NT2/D1 (cell line): ENCODE measurements at regions not wholly inside any gene's neighbourhood (a gene's known extent, or its start where the extent isn't known, plus 50 kb on each side); places are given as distances from the start of the nearest gene placed in this dataset.

Experiments used
- DNase-seq: peaks from one replicate; pipeline ENCODE4 v3.0.0-alpha.2; 2011; ENCODE audit warnings: low read depth, low spot score
- H3K27me3 ChIP-seq: 2 replicates; pipeline ENCODE4 v1.6.0; 2011; ENCODE audit warnings: mild to moderate bottlenecking; ENCODE audit not compliant: insufficient read length, insufficient read depth
- H3K36me3 ChIP-seq: 2 replicates; pipeline ENCODE4 v1.6.1; 2011; ENCODE audit warnings: mild to moderate bottlenecking, low read length, mixed read lengths; ENCODE audit not compliant: insufficient read depth, insufficient read length
- H3K4me1 ChIP-seq: 2 replicates; pipeline ENCODE4 v1.5.1; 2011; ENCODE audit not compliant: insufficient read depth, insufficient read length
- H3K4me3 ChIP-seq: 2 replicates; pipeline ENCODE4 v1.5.1; 2011; ENCODE audit warnings: low read depth; ENCODE audit not compliant: insufficient read length
- H3K9ac ChIP-seq: 2 replicates; pipeline ENCODE4 v1.6.0; 2011; ENCODE audit warnings: low read depth; ENCODE audit not compliant: insufficient read length
- H3K9me3 ChIP-seq: 2 replicates; pipeline ENCODE4 v1.5.1; 2011; ENCODE audit warnings: mild to moderate bottlenecking, low read length; ENCODE audit not compliant: insufficient read depth
- SUZ12 ChIP-seq: IDR thresholded peaks from 2 replicates; pipeline ENCODE4 v1.6.1; 2011; ENCODE audit not compliant: insufficient read length, insufficient read depth; ENCODE audit errors: extremely low read depth
- YY1 ChIP-seq: IDR thresholded peaks from 2 replicates; pipeline ENCODE4 v1.6.1; 2011; ENCODE audit not compliant: insufficient read length, insufficient read depth
- ZNF274 ChIP-seq: IDR thresholded peaks from 2 replicates; pipeline ENCODE4 v1.6.1; 2011; ENCODE audit warnings: mild to moderate bottlenecking, low read depth, low read length

DNA sequence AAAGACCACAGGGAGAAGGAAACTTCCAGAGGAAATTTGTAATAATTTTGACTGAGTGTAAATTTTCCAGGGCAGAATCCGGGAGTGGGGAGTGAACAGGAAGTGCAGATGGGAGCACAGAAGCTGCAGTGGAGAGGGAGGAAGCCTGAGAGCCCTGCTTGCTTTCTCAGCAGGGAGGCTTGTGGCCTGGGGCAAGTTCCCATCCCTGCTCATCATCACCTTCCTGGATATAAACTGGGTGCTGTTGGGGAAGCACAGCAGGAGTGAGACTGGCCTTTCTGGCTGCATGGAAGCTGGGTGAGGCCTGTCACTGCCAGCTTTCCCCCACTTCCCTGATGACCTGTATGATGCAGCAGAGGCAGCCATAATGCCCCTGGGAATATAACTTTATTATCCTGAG, 532.9 kb downstream of the SLITRK6 start:
- Histone ChIP-seq H3K36me3 (no peaks in the 10 kb centered on the region), H3K4me1 (no peaks in the 10 kb centered on the region), H3K4me3 (no peak overlapping the region), H3K9me3 (no peaks in the 10 kb centered on the region), H3K27me3 (no peaks in the 10 kb centered on the region), H3K9ac (no peak overlapping the region)
- DNase-seq: no peak
- TF ChIP-seq YY1 (no peak), ZNF274 (no peak), SUZ12 (no peak)

DNA sequence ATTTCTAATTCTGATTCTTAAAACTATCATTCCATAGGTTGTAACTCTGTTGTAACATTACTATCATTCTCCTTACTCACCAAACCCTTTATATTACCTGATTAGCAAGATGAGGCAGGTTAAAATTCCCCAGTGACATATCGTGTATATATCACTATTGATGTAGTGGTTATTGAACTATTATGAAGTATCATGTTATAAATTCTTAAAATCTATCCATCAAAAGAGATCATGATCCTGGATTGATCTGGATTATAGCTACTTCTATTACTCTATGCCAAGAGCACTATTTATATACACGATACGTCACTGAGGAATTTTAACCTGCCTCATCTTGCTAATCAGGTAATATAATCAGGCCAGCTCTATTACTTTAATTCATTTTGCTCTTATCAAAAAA, 533.9 kb downstream of the SLITRK6 start:
- DNase-seq: no peak
- no peak overlapping the region for H3K9ac ChIP-seq
- TF ChIP-seq SUZ12: no peak
- TF ChIP-seq YY1: no peak
- TF ChIP-seq ZNF274: no peak
- no peaks in the 10 kb centered on the region for H3K36me3 ChIP-seq
- H3K4me3 ChIP-seq: no peak overlapping the region
- no peaks in the 10 kb centered on the region for H3K27me3 ChIP-seq
- no peaks in the 10 kb centered on the region for H3K4me1 ChIP-seq
- no peaks in the 10 kb centered on the region for H3K9me3 ChIP-seq

DNA sequence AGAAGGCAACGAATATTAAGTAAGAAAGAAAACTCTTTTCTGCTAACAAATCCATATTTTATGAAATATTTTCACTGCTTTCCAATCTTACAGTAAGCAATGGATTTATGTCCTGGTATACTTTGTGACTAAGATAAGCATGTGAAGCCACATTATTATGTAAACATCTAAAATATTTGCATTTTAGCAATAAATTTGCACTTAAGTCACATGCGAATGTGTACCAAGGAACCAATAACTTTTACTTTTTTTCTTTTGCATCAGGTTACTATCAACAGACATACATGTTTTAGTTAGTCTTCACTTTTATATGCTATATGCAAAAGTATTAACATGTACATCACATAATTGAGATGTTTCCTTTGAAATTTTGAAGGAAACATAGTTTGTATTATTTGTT, 536.7 kb downstream of the SLITRK6 start:
- no peak for DNase-seq
- no peak for TF ChIP-seq SUZ12
- no peak for TF ChIP-seq YY1
- no peak for TF ChIP-seq ZNF274
- no peaks in the 10 kb centered on the region for H3K9me3 ChIP-seq
- H3K27me3 ChIP-seq: no peaks in the 10 kb centered on the region
- no peak overlapping the region for H3K9ac ChIP-seq
- H3K4me3 ChIP-seq: no peak overlapping the region
- H3K36me3 ChIP-seq: no peaks in the 10 kb centered on the region
- no peaks in the 10 kb centered on the region for H3K4me1 ChIP-seq

DNA sequence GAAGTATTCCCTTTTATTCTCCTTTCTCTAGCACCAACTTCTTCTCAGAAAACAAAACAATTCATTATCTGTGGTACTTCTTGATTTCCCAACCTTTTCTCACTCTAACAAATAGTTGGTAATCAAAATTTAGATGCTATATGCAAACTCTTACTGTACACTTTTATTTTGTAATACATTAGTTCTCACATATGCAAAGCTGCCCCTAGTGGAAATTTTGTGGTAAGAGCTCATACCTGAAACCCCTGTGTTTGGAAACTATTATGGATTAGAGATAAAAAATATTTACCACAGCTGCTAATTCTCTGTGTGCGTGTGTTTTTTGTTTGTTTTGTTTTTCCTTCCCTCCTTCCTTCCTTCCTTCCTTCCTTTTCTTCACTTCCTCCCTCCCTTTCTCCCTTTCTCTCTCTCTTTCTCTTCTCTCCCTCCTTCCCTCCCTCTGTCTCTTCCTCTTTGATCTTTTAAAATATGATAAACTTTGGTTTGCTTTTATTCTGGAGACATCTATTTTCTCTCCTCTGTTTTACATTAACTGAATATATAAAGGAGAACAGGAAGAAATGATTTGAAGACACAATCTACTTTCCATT, 537.4 kb downstream of the SLITRK6 start:
- H3K4me3 ChIP-seq: no peak overlapping the region
- no peak overlapping the region for H3K9ac ChIP-seq
- H3K4me1 ChIP-seq: no peaks in the 10 kb centered on the region
- no peaks in the 10 kb centered on the region for H3K27me3 ChIP-seq
- TF ChIP-seq SUZ12 (no peak), YY1 (no peak), ZNF274 (no peak)
- no peaks in the 10 kb centered on the region for H3K9me3 ChIP-seq
- H3K36me3 ChIP-seq: no peaks in the 10 kb centered on the region
- no peak for DNase-seq

DNA sequence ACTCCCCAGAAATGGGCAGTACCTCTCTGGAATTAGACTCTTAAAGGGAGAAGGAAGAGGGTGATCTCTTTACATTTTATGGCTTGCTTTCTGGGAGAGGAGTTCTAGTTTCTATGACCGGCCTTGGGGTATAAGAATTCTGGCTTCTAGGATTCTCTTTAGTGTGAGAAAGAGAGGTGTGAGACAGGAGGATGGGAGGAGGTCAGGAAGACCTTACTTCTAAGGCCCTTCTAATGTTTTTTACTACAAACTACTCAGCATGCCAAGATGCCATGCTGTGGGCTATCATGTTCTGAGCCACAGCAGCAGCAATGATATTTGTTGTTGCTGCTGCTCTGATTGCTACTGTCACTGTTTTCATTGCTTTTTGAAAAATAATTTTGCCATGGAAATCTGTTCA, 538.3 kb downstream of the SLITRK6 start:
- no peaks in the 10 kb centered on the region for H3K9me3 ChIP-seq
- no peak for TF ChIP-seq ZNF274
- TF ChIP-seq SUZ12: no peak
- TF ChIP-seq YY1: no peak
- no peaks in the 10 kb centered on the region for H3K27me3 ChIP-seq
- H3K9ac ChIP-seq: no peak overlapping the region
- no peaks in the 10 kb centered on the region for H3K36me3 ChIP-seq
- H3K4me3 ChIP-seq: no peak overlapping the region
- no peak for DNase-seq
- H3K4me1 ChIP-seq: no peaks in the 10 kb centered on the region

DNA sequence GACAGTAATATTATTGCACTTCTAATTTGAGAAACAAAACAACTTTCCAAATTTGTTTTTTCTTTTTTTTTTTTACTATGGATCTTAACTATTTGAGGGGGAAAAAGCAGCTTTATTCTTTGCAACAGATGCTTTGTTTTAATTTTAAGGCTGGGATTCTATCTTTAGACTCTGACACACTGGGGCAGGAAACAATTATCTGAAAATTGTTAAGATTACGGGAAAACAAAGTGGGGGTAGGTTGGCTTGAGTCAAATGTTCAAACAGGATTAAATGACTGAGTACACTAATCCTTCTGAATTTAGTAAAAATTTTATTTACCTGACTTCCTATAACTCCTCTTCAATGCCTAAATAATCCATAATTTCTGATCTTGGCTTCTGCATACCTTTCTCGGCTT, 543.2 kb downstream of the SLITRK6 start:
- TF ChIP-seq ZNF274 (no peak), SUZ12 (no peak), YY1 (no peak)
- no peaks in the 10 kb centered on the region for H3K36me3 ChIP-seq
- no peak overlapping the region for H3K9ac ChIP-seq
- no peaks in the 10 kb centered on the region for H3K27me3 ChIP-seq
- no peaks in the 10 kb centered on the region for H3K4me1 ChIP-seq
- no peak for DNase-seq
- H3K9me3 ChIP-seq: no peaks in the 10 kb centered on the region
- no peak overlapping the region for H3K4me3 ChIP-seq

DNA sequence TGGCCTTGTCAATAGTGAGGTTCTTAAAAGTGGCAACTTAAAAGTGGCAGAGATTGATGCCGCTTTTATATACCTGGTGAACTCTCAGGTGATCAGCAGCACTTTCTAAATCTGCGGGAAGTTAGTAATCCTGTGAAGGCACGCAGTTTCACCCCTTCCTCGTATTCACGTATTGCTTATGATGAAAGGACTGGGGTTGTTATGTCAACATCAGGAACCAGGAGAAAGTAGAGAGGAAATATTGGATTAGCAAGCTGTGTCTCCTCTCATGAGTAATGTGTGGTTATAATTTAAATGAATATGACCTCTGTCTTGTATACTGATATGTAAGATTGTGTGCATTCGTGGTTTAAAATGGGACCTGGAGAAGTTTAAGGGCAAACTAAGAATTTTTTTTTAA, 544.6 kb downstream of the SLITRK6 start:
- H3K27me3 ChIP-seq: no peaks in the 10 kb centered on the region
- no peak for DNase-seq
- TF ChIP-seq SUZ12: no peak
- no peak for TF ChIP-seq YY1
- no peak for TF ChIP-seq ZNF274

DNA sequence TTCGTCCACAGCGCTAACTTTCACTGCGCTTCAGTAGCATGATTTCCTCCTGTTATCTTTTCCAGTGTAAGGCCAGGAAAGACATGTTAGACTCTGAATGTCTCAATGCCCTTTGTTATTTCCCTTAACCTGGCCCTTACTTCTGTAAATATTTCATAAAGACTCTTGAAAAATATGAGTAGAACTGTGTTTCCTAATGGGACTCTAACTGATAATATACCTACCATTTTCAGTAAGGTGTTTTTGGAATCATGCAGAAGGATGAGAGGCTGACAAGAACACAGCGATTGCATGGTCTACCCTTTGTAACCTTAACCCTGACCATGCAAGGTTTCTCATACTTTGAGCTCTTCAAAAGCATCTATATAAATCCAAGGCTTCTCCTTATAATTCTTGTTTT, 550.1 kb downstream of the SLITRK6 start:
- no peaks in the 10 kb centered on the region for H3K27me3 ChIP-seq
- H3K36me3 ChIP-seq: no peaks in the 10 kb centered on the region
- TF ChIP-seq ZNF274: no peak
- TF ChIP-seq SUZ12: no peak
- TF ChIP-seq YY1: no peak
- no peak overlapping the region for H3K9ac ChIP-seq
- DNase-seq: no peak
- no peak overlapping the region for H3K4me3 ChIP-seq
- no peaks in the 10 kb centered on the region for H3K9me3 ChIP-seq
- H3K4me1 ChIP-seq: no peaks in the 10 kb centered on the region

More for the DNA sequence above, 544.6 kb downstream of the SLITRK6 start:
- no peaks in the 10 kb centered on the region for H3K36me3 ChIP-seq
- no peak overlapping the region for H3K4me3 ChIP-seq
- H3K9ac ChIP-seq: no peak overlapping the region
- H3K9me3 ChIP-seq: no peaks in the 10 kb centered on the region
- H3K4me1 ChIP-seq: no peaks in the 10 kb centered on the region
